Osteoblast (primary cell): ENCODE measurements at regions not wholly inside any gene's neighbourhood (a gene's known extent, or its start where the extent isn't known, plus 50 kb on each side); places are given as distances from the start of the nearest gene placed in this dataset.

ENCODE experiments used
- DNase-seq: peaks from one replicate; pipeline ENCODE4 v3.0.0; 2011; ENCODE audit warnings: low spot score, mixed read lengths; ENCODE audit not compliant: insufficient read length; ENCODE audit errors: missing footprints
- H2AFZ ChIP-seq: 2 replicates; pipeline ENCODE4 v1.6.0; 2011; ENCODE audit warnings: mild to moderate bottlenecking, low read length
- H3K27ac ChIP-seq: 2 replicates; pipeline ENCODE4 v1.5.1; 2011; ENCODE audit warnings: mild to moderate bottlenecking, low read depth, low read length, moderate library complexity
- H3K27me3 ChIP-seq: 2 replicates; pipeline ENCODE4 v1.6.0; 2012; ENCODE audit warnings: mild to moderate bottlenecking, control low read depth, inconsistent platforms, low read length, moderate library complexity; ENCODE audit not compliant: insufficient read depth
- H3K36me3 ChIP-seq: 2 replicates; pipeline ENCODE4 v1.5.1; 2011; ENCODE audit warnings: mild to moderate bottlenecking, low read length, control low read depth, moderate library complexity; ENCODE audit not compliant: insufficient read depth
- H3K4me1 ChIP-seq: 2 replicates; pipeline ENCODE4 v1.5.1; 2011; ENCODE audit warnings: mild to moderate bottlenecking, low read length, control low read depth, moderate library complexity; ENCODE audit not compliant: insufficient read depth
- H3K4me2 ChIP-seq: 2 replicates; pipeline ENCODE4 v1.6.0; 2011; ENCODE audit warnings: mild to moderate bottlenecking, low read length; ENCODE audit not compliant: insufficient read depth
- H3K4me3 ChIP-seq: fragments of 200-600 bp; sonication (generic); 3 replicates; pipeline ENCODE4 v1.5.1; 2012; ENCODE audit warnings: mild to moderate bottlenecking, low read length, inconsistent platforms; ENCODE audit not compliant: insufficient read depth
- H3K79me2 ChIP-seq: 2 replicates; pipeline ENCODE4 v1.6.0; 2012; ENCODE audit warnings: mild to moderate bottlenecking, low read length, control low read depth, inconsistent platforms; ENCODE audit not compliant: insufficient read depth
- H3K9me3 ChIP-seq: 2 replicates; pipeline ENCODE4 v1.5.1; 2011; ENCODE audit warnings: low read depth, low read length, control low read depth
- H4K20me1 ChIP-seq: 2 replicates; pipeline ENCODE4 v1.6.0; 2012; ENCODE audit warnings: mild to moderate bottlenecking, low read length, control low read depth; ENCODE audit not compliant: insufficient read depth
- TF ChIP-seq, protein P1 (sequence below): IDR thresholded peaks from 2 replicates; pipeline ENCODE4 v1.5.1; 2011; ENCODE audit warnings: mild to moderate bottlenecking, low read depth, low read length, moderate library complexity; ENCODE audit errors: extremely low read depth

DNA sequence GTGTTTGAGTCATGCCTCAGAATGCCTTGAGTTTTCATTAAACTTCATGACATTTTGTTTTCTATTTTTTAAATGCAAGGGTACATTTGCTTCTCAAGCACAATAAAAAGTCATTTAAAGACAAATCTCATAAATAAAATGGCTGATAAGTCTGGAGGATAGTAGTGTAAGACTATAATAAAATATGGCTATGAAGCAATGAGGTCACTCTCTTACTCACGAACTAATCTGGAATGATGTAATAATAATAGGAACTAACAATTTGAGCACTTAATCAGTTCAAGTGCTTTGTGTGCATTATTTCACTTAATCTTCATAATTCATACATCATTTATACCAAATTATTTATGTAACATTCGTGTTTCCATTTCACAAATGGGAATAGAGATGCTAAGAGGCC lies 149.3 kb upstream of the CTTNBP2 start:
- no peak overlapping the region for H2AFZ ChIP-seq
- H3K27ac ChIP-seq: no peak overlapping the region

GRCh38 chr7:118026791-118027190 lies 153.6 kb upstream of the CTTNBP2 start:
- no peaks in the 10 kb centered on the region for H3K27me3 ChIP-seq
- no peak overlapping the region for H3K27ac ChIP-seq
- H3K4me3 ChIP-seq: no peak overlapping the region
- H3K9me3 ChIP-seq: no peaks in the 10 kb centered on the region
- no peaks in the 10 kb centered on the region for H3K79me2 ChIP-seq
- no peak overlapping the region for H2AFZ ChIP-seq
- no peak overlapping the region for H3K4me2 ChIP-seq
- no peaks in the 10 kb centered on the region for H3K4me1 ChIP-seq
- DNase-seq: no peak
- H4K20me1 ChIP-seq: no peaks in the 10 kb centered on the region
- TF ChIP-seq, protein P1, sequence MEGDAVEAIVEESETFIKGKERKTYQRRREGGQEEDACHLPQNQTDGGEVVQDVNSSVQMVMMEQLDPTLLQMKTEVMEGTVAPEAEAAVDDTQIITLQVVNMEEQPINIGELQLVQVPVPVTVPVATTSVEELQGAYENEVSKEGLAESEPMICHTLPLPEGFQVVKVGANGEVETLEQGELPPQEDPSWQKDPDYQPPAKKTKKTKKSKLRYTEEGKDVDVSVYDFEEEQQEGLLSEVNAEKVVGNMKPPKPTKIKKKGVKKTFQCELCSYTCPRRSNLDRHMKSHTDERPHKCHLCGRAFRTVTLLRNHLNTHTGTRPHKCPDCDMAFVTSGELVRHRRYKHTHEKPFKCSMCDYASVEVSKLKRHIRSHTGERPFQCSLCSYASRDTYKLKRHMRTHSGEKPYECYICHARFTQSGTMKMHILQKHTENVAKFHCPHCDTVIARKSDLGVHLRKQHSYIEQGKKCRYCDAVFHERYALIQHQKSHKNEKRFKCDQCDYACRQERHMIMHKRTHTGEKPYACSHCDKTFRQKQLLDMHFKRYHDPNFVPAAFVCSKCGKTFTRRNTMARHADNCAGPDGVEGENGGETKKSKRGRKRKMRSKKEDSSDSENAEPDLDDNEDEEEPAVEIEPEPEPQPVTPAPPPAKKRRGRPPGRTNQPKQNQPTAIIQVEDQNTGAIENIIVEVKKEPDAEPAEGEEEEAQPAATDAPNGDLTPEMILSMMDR: no peak
- H3K36me3 ChIP-seq: no peaks in the 10 kb centered on the region

More for the DNA sequence above, 149.3 kb upstream of the CTTNBP2 start:
- TF ChIP-seq, protein P1: no peak
- Histone ChIP-seq H3K4me2 (no peak overlapping the region), H3K27me3 (no peaks in the 10 kb centered on the region), H3K36me3 (no peaks in the 10 kb centered on the region), H3K4me1 (no peaks in the 10 kb centered on the region), H3K4me3 (no peak overlapping the region), H3K9me3 (no peaks in the 10 kb centered on the region), H3K79me2 (no peaks in the 10 kb centered on the region), H4K20me1 (no peaks in the 10 kb centered on the region)
- DNase-seq: no peak

DNA sequence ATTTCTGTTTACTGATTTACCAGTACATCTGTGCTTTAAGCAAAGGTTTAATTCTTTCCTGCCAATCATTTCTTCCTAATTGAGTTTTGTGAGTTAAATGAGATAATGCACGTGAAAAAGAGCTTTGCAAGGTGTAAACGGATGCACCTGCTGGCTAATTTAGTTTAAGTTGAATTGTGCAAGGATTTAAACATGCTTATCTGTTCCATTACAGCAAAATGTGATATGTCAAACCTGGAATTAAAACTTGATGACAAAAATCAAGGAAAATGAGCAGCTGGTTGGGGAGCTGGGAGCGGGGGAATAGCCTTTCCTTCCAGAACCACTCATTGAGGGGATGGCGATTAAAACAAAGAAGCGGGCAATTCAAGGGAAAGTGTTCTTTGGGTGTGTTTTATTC lies 155.0 kb upstream of the CTTNBP2 start:
- DNase-seq: no peak
- Histone ChIP-seq H3K36me3 (no peaks in the 10 kb centered on the region), H3K27ac (no peak overlapping the region), H2AFZ (no peak overlapping the region), H4K20me1 (no peaks in the 10 kb centered on the region), H3K4me2 (no peak overlapping the region), H3K9me3 (no peaks in the 10 kb centered on the region), H3K79me2 (no peaks in the 10 kb centered on the region), H3K27me3 (no peaks in the 10 kb centered on the region), H3K4me1 (no peaks in the 10 kb centered on the region), H3K4me3 (no peak overlapping the region)
- TF ChIP-seq, protein P1: no peak

DNA sequence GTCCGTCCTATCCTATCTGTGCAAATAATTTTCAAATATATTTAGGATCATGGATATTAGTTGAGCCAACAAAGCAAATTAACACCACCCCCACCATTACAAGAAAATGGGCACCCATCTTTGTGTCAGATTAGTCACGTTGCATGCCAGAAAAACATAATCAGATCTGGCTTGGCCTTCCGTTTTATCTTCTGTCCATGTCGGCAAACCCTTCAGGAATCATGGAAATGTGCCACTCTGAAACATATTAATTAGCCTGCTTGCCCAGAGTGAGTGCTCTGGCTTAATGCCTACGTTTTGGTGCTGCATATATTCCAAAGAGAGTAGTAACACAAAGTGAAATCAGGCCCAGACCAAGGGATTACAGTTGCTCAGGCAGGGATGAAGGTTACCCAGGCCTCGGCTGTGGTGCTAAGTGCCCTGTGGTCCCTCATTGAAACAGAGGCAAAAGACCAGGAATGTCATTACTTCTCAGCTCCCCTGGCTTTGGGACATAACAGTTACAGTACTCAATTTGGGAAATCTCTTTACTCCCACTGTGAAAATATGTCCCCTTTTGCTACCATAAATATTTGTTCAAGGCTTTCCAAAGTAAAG lies 154.0 kb upstream of the LSM8 start:
- Histone ChIP-seq H3K27ac (no peak overlapping the region), H3K36me3 (no peaks in the 10 kb centered on the region), H3K9me3 (no peaks in the 10 kb centered on the region), H3K4me3 (no peak overlapping the region), H3K4me1 (no peaks in the 10 kb centered on the region), H2AFZ (no peak overlapping the region), H3K79me2 (no peaks in the 10 kb centered on the region), H3K4me2 (no peak overlapping the region), H3K27me3 (no peaks in the 10 kb centered on the region), H4K20me1 (no peaks in the 10 kb centered on the region)
- TF ChIP-seq, protein P1: no peak
- DNase-seq: no peak
